ENCODE measurements at regions not wholly inside any gene's neighbourhood (a gene's known extent, or its start where the extent isn't known, plus 50 kb on each side); places are given as distances from the start of the nearest gene placed in this dataset.
"Not testable (repeated sequence)": the region's sequence is repeated elsewhere in the genome, so short reads cannot be mapped to it uniquely, and the experiment has no call there.

DNA sequence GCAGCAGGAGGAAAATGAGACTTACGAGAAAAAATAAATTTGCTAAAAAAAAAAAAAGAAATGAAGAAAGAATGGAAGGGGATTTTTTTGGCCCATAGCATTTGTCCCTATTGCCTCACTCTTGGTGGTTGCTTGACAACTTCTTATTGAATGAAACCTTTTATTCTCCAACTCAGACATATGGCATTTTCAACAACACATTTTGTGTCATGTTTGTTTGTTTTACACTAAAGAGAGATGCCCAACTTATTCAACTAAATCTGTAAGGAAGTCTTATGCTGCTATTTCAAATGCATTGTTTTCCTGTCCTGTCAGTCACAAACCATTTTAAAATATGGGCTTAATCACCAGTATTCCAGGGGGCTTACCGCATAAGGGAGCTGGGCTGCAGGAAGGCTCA lies 409.1 kb upstream of the TENM3 start:
- Histone ChIP-seq H3K27me3 (ENCODE audit: insufficient read depth, insufficient read length) (no peaks in the 10 kb centered on the region), H3K9me3 (ENCODE audit: insufficient read depth, low read length) (no peaks in the 10 kb centered on the region), H3K4me3 (ENCODE audit: insufficient read length, low read depth) (no peak overlapping the region), H3K4me1 (ENCODE audit: insufficient read depth, insufficient read length) (no peaks in the 10 kb centered on the region), H3K9ac (ENCODE audit: insufficient read length, low read depth) (no peak overlapping the region), H3K36me3 (ENCODE audit: insufficient read depth, insufficient read length, low read length) (no peaks in the 10 kb centered on the region)
- no peak for DNase-seq (ENCODE audit: low read depth, low spot score)
- no peak for TF ChIP-seq YY1 (IDR thresholded peaks at IDR 0.05; ENCODE audit: insufficient read depth, insufficient read length)
- TF ChIP-seq SUZ12 (IDR thresholded peaks at IDR 0.05; ENCODE audit: extremely low read depth, insufficient read depth, insufficient read length): no peak
- TF ChIP-seq ZNF274 (IDR thresholded peaks at IDR 0.05; ENCODE audit: low read depth, low read length): no peak

DNA sequence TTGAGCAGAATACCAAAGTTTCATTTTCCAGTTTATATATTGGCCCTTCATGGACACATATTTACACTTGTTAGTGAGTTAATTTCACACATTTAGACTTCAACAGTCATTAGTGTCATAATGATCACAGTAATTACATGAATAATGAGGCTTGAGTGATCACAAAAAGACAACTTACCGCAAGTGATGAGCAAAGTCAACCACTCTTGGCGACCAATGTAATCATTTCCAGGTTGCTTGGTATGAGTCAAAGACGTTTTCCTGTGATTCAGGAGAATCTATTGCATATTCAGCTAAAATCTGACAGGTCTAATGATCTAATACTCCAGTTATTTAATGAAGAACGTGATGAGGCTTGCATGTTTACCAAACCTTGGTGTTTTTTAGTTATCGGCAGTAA lies 407.9 kb upstream of the TENM3 start:
- Histone ChIP-seq H3K27me3 (ENCODE audit: insufficient read depth, insufficient read length) (no peaks in the 10 kb centered on the region), H3K9ac (ENCODE audit: insufficient read length, low read depth) (no peak overlapping the region), H3K4me1 (ENCODE audit: insufficient read depth, insufficient read length) (no peaks in the 10 kb centered on the region), H3K4me3 (ENCODE audit: insufficient read length, low read depth) (no peak overlapping the region), H3K9me3 (ENCODE audit: insufficient read depth, low read length) (no peaks in the 10 kb centered on the region), H3K36me3 (ENCODE audit: insufficient read depth, insufficient read length, low read length) (no peaks in the 10 kb centered on the region)
- TF ChIP-seq YY1 (IDR thresholded peaks at IDR 0.05; ENCODE audit: insufficient read depth, insufficient read length): no peak
- no peak for TF ChIP-seq SUZ12 (IDR thresholded peaks at IDR 0.05; ENCODE audit: extremely low read depth, insufficient read depth, insufficient read length)
- no peak for TF ChIP-seq ZNF274 (IDR thresholded peaks at IDR 0.05; ENCODE audit: low read depth, low read length)
- DNase-seq (ENCODE audit: low read depth, low spot score): no peak

DNA sequence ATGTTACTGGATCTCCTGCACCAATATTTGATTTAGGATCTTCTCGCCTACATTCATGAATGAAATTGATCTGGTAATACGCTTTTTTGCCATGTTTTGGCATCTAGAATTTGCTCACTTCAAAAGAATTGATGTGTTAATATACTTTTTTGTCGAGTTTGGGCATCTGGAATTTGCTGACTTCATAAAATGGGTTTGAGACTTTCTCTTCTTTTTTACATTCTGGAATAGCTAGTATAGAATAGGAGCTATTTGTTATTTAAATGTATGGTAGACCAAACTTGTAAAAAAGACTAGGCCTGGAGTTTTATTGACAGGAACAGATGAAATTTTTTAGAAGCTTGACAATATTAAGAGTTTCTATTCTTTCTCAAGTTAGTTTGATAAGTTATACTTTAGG lies 404.9 kb upstream of the TENM3 start:
- Histone ChIP-seq H3K9ac (ENCODE audit: insufficient read length, low read depth) (no peak overlapping the region), H3K27me3 (ENCODE audit: insufficient read depth, insufficient read length) (no peaks in the 10 kb centered on the region), H3K4me3 (ENCODE audit: insufficient read length, low read depth) (no peak overlapping the region), H3K9me3 (ENCODE audit: insufficient read depth, low read length) (no peaks in the 10 kb centered on the region), H3K4me1 (ENCODE audit: insufficient read depth, insufficient read length) (no peaks in the 10 kb centered on the region), H3K36me3 (ENCODE audit: insufficient read depth, insufficient read length, low read length) (no peaks in the 10 kb centered on the region)
- TF ChIP-seq YY1 (IDR thresholded peaks at IDR 0.05; ENCODE audit: insufficient read depth, insufficient read length): no peak
- no peak for TF ChIP-seq SUZ12 (IDR thresholded peaks at IDR 0.05; ENCODE audit: extremely low read depth, insufficient read depth, insufficient read length)
- no peak for TF ChIP-seq ZNF274 (IDR thresholded peaks at IDR 0.05; ENCODE audit: low read depth, low read length)
- DNase-seq (ENCODE audit: low read depth, low spot score): no peak

DNA sequence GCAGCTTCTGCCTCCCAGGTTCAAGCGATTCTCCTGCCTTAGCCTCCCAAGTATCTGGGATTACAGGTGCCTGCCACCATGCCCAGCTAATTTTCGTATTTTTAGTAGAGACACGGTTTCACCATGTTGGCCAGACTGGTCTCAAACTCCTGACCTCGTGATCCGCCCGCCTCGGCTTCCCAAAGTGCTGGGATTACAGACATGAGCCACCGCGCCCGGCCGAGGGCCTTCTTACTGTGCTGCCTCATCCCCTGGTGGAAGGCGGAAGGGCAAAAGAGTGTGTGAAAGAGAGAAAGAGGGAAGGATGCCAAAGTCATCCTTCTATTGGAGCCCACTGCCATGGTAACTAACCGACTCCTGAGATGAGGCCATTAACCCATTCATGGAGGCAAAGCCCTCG lies 399.4 kb upstream of the TENM3 start:
- H3K4me1 ChIP-seq (ENCODE audit: insufficient read depth, insufficient read length); DNase-seq (ENCODE audit: low read depth, low spot score); H3K36me3 ChIP-seq (ENCODE audit: insufficient read depth, insufficient read length, low read length): not testable (repeated sequence)

DNA sequence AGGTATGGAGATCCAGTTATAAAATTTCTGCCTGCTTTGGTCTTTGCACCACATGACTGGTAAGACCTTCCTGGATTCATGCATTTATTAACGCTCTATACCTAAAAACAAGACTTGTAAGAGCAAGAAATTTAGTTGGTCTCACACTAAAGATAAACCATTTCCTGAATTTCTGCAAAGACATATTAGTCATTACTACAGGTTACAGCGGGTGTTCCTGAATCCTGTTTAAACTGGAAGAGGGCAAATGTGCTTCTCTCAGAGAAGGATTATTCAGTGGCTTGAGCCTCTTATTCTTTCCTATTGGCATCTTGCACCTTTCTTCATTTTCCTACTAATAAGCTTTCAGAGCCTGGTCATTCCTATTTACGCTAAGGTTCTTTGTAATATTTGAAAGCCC lies 397.6 kb upstream of the TENM3 start:
- no peak for TF ChIP-seq SUZ12 (IDR thresholded peaks at IDR 0.05; ENCODE audit: extremely low read depth, insufficient read depth, insufficient read length)
- no peak for TF ChIP-seq YY1 (IDR thresholded peaks at IDR 0.05; ENCODE audit: insufficient read depth, insufficient read length)
- TF ChIP-seq ZNF274 (IDR thresholded peaks at IDR 0.05; ENCODE audit: low read depth, low read length): no peak
- Histone ChIP-seq H3K36me3 (ENCODE audit: insufficient read depth, insufficient read length, low read length) (no peaks in the 10 kb centered on the region), H3K9me3 (ENCODE audit: insufficient read depth, low read length) (no peaks in the 10 kb centered on the region), H3K4me1 (ENCODE audit: insufficient read depth, insufficient read length) (no peaks in the 10 kb centered on the region), H3K9ac (ENCODE audit: insufficient read length, low read depth) (no peak overlapping the region), H3K27me3 (ENCODE audit: insufficient read depth, insufficient read length) (no peaks in the 10 kb centered on the region), H3K4me3 (ENCODE audit: insufficient read length, low read depth) (no peak overlapping the region)
- no peak for DNase-seq (ENCODE audit: low read depth, low spot score)

More for the DNA sequence above, 399.4 kb upstream of the TENM3 start:
- H3K4me3 ChIP-seq (ENCODE audit: insufficient read length, low read depth); H3K9ac ChIP-seq (ENCODE audit: insufficient read length, low read depth); H3K27me3 ChIP-seq (ENCODE audit: insufficient read depth, insufficient read length); H3K9me3 ChIP-seq (ENCODE audit: insufficient read depth, low read length): not testable (repeated sequence)

DNA sequence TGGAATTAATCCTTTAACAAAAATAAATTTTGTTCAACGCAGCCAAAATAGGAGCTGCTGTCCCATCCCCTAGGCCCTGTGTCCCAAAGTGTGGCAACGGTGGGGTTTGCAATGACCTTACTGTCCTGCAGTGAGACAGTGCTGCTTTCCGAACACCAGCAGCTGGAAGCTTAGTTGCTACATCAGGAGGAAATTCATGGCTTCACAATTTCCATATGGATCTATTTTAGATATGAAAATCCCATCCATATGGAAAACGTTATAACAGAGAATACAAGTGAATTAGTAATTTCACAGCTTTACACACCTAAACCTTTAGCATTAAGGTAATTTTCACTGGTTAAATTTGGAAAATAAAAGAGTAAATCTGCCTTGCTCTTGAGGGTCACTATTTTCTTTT lies 396.3 kb upstream of the TENM3 start:
- Histone ChIP-seq H3K27me3 (ENCODE audit: insufficient read depth, insufficient read length) (no peaks in the 10 kb centered on the region), H3K9ac (ENCODE audit: insufficient read length, low read depth) (no peak overlapping the region), H3K36me3 (ENCODE audit: insufficient read depth, insufficient read length, low read length) (no peaks in the 10 kb centered on the region), H3K4me3 (ENCODE audit: insufficient read length, low read depth) (no peak overlapping the region), H3K4me1 (ENCODE audit: insufficient read depth, insufficient read length) (no peaks in the 10 kb centered on the region), H3K9me3 (ENCODE audit: insufficient read depth, low read length) (no peaks in the 10 kb centered on the region)
- DNase-seq (ENCODE audit: low read depth, low spot score): no peak
- no peak for TF ChIP-seq YY1 (IDR thresholded peaks at IDR 0.05; ENCODE audit: insufficient read depth, insufficient read length)
- no peak for TF ChIP-seq SUZ12 (IDR thresholded peaks at IDR 0.05; ENCODE audit: extremely low read depth, insufficient read depth, insufficient read length)
- TF ChIP-seq ZNF274 (IDR thresholded peaks at IDR 0.05; ENCODE audit: low read depth, low read length): no peak

DNA sequence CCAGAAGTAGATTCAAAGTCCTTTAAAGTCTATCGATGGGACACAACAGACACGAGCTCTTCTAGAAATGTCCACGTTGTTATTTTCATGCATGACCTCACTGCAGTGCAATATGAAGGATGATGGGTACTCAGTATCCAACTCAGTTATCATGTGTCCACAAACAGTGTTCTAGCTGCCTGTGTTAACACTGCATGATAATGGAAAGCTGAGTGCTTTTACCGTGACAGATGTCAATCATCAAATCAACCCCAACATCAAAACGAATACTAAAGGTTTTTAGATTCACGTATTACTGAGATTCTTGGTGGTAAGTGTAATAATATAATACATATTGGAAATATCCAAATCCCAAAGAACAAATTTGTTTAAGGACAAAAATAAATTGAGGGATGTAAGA lies 394.8 kb upstream of the TENM3 start:
- Histone ChIP-seq H3K9me3 (ENCODE audit: insufficient read depth, low read length) (no peaks in the 10 kb centered on the region), H3K27me3 (ENCODE audit: insufficient read depth, insufficient read length) (no peaks in the 10 kb centered on the region), H3K9ac (ENCODE audit: insufficient read length, low read depth) (no peak overlapping the region), H3K4me1 (ENCODE audit: insufficient read depth, insufficient read length) (no peaks in the 10 kb centered on the region), H3K36me3 (ENCODE audit: insufficient read depth, insufficient read length, low read length) (no peaks in the 10 kb centered on the region), H3K4me3 (ENCODE audit: insufficient read length, low read depth) (no peak overlapping the region)
- no peak for DNase-seq (ENCODE audit: low read depth, low spot score)
- TF ChIP-seq ZNF274 (IDR thresholded peaks at IDR 0.05; ENCODE audit: low read depth, low read length): no peak
- no peak for TF ChIP-seq YY1 (IDR thresholded peaks at IDR 0.05; ENCODE audit: insufficient read depth, insufficient read length)
- TF ChIP-seq SUZ12 (IDR thresholded peaks at IDR 0.05; ENCODE audit: extremely low read depth, insufficient read depth, insufficient read length): no peak

DNA sequence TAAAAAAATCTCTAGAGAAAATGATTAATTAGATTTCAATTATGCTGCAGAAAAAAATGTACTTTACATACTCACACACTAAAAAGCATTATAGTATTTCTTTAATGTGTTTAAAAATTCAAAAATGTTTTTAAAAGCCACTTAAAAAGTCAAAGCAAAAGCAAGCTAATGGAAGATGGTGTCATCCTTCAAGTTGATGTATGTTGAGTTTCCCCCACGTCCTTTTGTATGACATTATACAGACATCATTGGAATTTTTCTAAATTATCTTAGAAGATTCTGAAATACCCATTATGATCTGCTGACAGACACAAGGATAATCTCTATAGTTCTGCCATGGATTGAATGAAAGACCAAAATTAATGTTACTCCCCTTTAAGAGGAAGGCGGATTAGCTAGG lies 393.7 kb upstream of the TENM3 start:
- TF ChIP-seq SUZ12 (IDR thresholded peaks at IDR 0.05; ENCODE audit: extremely low read depth, insufficient read depth, insufficient read length): no peak
- no peak for TF ChIP-seq ZNF274 (IDR thresholded peaks at IDR 0.05; ENCODE audit: low read depth, low read length)
- no peak for TF ChIP-seq YY1 (IDR thresholded peaks at IDR 0.05; ENCODE audit: insufficient read depth, insufficient read length)
- H3K4me3 ChIP-seq (ENCODE audit: insufficient read length, low read depth): no peak overlapping the region
- H3K27me3 ChIP-seq (ENCODE audit: insufficient read depth, insufficient read length): no peaks in the 10 kb centered on the region
- no peak overlapping the region for H3K9ac ChIP-seq (ENCODE audit: insufficient read length, low read depth)
- DNase-seq (ENCODE audit: low read depth, low spot score): no peak
- no peaks in the 10 kb centered on the region for H3K4me1 ChIP-seq (ENCODE audit: insufficient read depth, insufficient read length)
- no peaks in the 10 kb centered on the region for H3K9me3 ChIP-seq (ENCODE audit: insufficient read depth, low read length)
- H3K36me3 ChIP-seq (ENCODE audit: insufficient read depth, insufficient read length, low read length): no peaks in the 10 kb centered on the region

Data from NT2/D1 (cell line).